ENCODE measurements at regions not wholly inside any gene's neighbourhood (a gene's known extent, or its start where the extent isn't known, plus 50 kb on each side); places are given as distances from the start of the nearest gene placed in this dataset.
"Not testable (repeated sequence)": the region's sequence is repeated elsewhere in the genome, so short reads cannot be mapped to it uniquely, and the experiment has no call there.

- no peak for DNase-seq
These were observed 665.5 kb upstream of the CNTNAP5 start for GRCh38 chr2:123359636-123360035.

DNA sequence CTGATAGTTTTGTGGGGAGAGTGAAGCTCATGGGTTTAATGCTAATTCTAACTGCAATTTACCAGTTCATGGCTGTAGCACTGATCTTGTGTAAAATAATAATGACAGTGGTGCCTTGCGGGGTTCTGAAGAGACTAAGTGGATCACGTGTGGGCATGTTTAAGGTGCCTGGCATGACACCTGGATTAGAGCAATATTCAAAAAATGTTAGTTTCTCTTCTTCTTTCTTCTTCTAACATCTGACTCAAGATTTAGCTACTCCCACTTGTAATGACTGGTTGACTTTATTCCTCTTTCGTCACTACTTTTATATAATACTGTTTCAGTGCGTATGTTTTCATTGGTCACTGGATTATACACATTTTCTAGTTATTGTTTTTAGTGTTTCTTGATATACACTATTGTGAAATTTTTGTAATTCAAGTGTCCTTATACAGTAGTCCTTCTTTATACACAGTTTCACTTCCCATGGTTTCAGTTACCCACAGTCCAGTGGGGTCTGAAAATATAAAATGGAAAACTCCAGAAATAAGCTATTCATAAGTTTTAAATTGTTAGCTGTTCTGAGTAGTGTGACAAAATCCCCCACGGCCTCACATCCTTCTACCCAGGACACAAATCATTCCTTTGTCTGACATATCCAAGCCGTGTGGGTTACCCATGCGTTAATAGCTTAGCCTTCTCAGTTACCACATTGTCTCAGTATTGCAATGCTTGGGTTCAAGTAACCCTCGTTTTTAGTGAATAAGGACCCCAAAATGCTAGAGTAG lies 662.2 kb upstream of the CNTNAP5 start:
- no peak for DNase-seq

GRCh38 chr2:123363826-123364225 lies 661.3 kb upstream of the CNTNAP5 start:
- no peak for DNase-seq

- no peak for DNase-seq
These were observed 660.7 kb upstream of the CNTNAP5 start for GRCh38 chr2:123364243-123364896.

DNA sequence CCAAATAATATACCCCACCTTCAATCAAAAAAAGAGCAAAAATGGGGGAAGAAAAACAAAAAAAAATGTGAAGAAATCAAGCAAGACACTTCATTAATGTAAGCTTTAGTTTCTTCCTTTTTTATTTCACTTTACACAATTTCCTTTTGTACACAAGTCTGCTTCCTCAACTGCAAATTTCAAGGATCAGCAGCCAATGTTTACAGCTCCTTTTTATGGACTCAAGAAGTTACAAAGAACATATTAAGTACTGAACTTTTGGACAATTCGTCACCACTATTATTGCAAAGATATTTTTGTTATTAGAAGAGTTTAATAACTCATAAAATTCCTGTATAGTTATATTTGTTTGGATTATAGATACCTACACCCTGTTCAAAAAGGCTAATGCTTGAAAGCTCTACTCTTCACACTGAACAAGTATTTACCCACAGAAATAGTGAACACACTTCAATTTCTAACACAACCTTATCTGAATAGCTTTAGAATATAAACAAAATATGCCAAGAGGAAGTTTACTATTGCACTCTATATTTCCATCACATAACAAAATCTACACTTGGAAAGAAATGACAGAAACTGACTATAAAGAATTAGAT lies 658.7 kb upstream of the CNTNAP5 start:
- no peak for DNase-seq

DNA sequence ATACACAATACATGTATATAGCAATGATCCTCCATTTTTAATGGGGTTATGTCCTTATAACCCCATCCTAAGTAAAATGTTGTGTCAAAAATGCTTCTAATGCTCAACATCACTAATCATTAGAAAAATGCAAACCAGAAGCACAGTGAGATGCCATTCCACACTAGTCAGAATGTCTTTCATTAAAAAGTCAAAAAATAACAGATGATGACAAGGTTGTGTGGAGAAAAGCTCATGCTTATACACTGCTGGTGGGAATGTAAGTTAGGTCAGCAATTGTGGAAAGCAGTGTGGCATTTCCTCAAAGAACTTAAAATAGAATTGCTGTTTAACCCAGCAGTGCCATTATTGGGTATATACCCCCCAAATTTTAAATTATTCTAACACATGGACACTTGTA lies 654.9 kb upstream of the CNTNAP5 start:
- no peak for DNase-seq

DNA sequence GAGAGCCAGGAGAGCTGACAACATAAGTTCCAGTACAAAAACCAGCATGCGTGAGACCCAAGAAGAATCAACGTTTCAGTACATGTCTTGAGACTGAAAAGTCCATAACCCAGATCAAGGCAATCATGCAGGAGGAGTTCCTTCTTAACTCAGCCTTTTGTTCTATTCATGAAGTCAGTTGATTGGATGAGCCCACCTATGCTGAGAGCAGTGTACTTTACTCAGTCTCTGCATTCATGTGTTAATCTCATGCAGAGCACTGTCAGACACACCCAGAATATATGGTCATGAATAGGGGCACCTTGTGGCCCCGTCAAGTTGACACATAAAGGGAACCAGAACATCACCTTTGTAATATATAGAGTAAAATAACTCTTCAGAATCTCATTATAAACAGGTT lies 653.6 kb upstream of the CNTNAP5 start:
- no peak for DNase-seq

DNA sequence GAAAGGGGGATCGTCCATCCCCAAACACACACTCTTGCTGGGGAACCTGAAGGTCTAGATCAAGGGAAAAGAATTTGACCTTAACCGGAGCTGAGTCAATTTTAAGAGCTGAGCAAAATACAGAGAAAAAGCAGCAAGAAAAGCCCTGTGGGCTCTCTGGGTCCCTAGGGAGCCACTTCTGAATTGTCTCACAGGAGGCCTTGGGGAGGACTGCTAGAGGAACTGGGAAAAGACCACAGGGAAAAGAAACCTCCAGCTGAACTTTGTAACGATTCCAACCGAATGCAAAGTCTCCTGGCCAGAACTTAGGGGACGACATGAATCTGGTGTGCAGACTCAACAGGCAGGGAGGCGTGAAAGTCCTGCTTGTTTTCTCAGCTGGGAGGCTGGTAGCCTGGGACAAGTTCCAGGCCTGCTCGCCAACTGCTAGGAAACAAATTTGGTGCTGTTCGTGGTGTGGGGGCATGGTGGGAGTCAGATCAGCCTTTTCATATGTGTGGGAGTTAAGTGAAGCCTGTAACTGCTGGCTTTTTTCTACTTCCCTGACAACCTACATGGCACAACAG lies 644.6 kb upstream of the CNTNAP5 start:
- DNase-seq = no peak

DNA sequence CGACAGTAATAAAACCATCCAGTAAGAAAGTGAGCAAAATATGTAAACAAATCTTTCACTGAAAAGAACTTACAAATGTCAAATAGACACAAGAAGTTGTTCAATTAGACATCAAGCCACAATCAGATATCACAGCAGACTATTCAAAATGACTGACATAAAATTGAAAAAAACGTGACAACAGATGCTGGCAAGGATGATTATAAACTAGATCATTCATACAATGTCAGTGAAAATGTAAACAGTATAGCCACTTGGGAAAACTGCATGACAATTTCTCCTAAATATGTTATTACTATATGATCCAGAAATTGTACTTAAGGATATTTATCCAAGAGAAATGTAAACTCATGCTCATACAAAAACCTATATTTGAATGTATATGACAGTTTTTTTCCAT lies 609.4 kb upstream of the CNTNAP5 start:
- no peak for DNase-seq

DNA sequence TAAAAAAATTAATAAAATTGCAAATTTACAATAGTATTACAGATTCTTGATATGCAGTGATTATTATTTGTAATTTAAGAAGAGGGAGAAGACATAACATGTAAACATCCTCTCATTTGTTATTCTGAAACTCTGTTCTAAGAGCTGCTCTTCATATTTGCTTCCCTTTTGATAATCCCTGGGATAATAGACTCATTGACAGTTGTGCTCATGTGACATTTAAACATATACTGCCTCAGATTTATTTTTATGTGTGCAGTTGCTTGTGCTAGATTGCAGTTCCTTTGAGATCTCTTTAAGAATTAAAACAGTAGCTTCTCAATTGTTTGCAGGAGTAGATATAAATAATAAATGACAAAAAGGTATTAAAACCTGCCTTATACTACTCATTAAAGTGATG lies 605.1 kb upstream of the CNTNAP5 start:
- DNase-seq = no peak

DNA sequence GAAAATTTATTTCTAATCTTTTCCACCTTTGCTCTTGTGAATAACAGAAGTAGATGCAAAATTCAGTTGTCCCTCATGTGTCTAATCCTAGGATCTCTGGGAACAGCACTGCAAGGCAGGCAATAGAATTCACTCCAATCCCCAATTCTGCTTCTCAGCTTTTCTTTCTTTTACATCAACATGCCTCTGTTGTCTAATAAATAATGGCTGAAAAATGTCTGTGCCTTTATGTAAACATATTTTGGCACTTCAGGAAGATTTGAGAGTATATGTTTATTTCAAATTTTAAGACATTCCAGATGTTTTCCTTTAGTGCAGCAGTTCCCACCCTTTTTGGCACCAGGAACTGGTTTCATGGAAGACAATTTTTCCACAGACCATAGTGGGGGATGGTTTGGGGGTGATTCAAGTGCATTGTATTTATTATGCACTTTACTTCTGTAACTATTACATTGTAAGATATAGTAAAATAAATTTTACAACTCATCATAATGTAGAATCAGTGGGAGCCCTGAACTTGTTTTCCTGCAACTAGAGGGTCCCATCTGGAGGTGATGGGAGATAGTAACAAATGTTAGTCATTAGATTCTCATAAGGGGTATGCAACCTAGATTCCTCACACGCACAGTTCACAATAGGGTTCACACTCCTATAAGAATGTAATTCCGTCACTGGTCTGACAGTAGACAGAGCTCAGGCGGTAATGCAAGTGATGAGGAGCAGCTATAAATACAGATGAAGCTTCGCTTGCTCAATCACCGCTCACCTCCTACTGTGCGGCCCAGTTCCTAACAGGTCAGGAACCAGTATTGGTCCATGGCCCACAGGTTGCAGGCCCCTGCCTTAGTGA lies 590.3 kb upstream of the CNTNAP5 start:
- DNase-seq = no peak

DNA sequence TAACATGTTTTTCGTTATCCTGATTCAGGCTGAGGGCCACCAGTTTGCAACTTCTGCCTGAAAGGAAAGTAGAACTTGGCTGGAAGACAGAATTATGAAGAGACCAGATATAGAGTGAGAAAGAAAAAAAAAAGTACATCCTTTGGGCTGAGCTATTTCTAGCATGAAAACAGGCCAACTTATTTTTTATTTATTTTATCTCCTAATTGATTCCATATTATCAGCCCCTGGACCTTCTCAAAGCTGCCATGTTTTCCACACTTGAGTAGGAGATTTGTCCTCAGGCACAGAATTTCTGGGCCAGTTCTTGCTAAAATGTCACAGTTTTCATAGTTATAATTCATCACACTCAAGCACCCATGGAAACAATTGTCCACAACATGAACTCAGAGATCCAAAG lies 586.8 kb upstream of the CNTNAP5 start:
- DNase-seq = no peak

DNA sequence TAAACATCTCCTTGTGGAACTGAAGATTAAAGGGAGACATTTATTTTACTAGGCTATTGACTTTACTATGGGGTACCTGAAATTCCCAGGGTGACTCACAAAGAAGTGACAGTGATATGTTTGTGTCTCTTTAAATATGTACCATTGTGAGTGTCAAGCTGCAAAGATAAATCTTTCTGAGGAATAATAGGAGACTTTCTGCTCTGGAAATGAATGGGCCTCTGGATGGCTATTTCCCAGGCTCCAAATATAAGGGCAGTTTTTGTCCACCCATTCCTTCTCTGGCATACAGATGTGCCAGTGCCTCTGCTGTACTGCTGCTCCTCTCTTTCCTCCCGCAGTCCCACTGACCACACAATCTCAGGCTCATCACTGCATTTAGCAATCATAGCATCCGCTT lies 586.4 kb upstream of the CNTNAP5 start:
- DNase-seq = no peak

DNA sequence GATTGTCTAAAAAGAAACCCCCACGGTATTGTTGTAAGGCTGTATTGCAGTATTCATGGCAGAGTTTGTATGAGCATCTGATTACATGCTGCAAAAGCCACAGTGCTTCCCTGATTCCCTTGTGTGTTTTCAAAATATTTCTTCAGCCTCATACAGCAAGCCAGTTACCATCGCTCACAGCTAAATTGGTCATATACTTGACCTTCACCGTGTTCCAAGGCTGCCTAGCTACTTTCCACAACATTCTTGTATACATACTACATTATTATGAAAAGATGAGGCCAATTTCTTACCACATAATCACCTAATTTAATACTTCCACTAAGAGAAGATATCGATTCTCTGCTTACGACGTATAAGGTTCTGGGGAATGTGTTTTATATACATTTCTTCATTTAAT lies 576.3 kb upstream of the CNTNAP5 start:
- no peak for DNase-seq

GRCh38 chr2:123451542-123451941 lies 573.5 kb upstream of the CNTNAP5 start:
- no peak for DNase-seq

DNA sequence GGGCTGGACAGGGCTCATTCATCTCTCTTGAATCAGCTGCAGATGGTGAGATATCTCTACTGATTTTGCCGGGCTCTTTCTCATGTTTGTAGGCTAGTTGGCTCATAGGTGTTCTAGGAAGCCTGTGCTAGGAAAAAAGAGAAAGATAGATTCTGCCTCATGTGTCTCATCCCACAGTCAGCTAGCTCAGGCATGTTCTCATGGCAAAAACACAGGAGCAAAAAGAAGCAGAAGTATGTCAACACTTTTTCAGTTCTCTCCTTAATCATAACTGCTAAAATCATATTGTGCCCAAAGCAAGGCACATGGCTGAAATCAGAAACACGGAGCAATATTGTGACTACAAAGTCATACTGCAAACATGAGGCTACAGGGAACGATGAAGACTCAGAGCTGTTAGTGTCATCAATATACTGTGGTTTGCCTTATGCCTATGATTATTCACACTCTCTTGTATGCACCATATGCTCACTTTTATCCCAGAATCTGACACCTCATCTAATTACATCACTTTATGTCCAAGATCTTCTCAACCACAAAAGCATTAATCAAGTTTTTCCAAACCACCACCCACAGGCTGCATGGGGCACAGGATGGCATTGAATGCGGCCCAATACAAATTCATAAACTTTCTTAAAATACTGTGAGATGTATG lies 571.9 kb upstream of the CNTNAP5 start:
- DNase-seq = no peak

GRCh38 chr2:123453772-123454171 lies 571.3 kb upstream of the CNTNAP5 start:
- no peak for DNase-seq

GRCh38 chr2:123455234-123455633 lies 569.9 kb upstream of the CNTNAP5 start:
- not testable (repeated sequence) for DNase-seq

- no peak for DNase-seq
These were observed 568.7 kb upstream of the CNTNAP5 start for GRCh38 chr2:123456416-123456815.

DNA sequence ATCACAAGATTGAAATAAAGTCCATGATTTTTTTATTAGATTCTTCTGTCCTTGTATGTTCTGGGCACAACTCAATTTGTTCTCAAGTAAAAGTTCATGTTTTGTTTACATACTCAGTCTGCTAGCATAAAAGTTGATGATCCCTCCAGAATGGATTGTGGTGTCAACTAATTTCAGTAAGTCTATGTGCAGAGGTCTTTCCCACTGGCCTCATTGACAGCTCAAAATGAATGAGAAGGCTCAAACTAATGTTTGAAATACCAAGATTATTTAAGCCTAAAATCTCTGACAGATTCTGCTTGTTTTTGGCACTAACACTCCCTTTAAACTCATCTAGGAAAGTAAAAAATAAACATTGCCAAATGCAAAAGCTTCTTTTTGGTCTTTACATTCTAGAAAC lies 561.2 kb upstream of the CNTNAP5 start:
- DNase-seq = no peak

- DNase-seq = no peak
These were observed 557.0 kb upstream of the CNTNAP5 start for GRCh38 chr2:123468071-123468470.

DNA sequence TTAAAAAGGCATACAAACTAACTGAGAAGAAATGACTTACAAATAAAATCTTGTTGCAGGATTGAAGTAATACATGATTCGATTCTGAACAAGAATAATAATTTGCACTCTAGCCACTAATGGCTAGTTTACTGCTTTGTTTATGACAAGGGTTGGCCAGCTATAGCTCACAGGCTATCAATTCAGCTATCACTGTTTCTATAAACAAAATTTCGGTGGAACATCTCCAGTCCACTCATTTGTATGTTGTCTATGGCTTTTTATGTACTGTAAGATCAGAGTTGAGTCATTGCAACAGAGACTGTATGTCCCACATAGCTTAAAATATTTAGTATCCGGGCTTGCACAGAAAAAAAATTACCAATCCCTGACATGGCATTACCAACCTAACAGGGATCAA lies 543.7 kb upstream of the CNTNAP5 start:
- no peak for DNase-seq

GRCh38 chr2:123485056-123485455 lies 540.0 kb upstream of the CNTNAP5 start:
- DNase-seq = no peak
